ENCODE measurements at regions not wholly inside any gene's neighbourhood (a gene's known extent, or its start where the extent isn't known, plus 50 kb on each side); places are given as distances from the start of the nearest gene placed in this dataset.

GRCh38 chr3:59540241-59540640, 490.4 kb upstream of the CFAP20DC start:
- no peak for DNase-seq

GRCh38 chr3:59538753-59539432, 489.1 kb upstream of the CFAP20DC start:
- DNase-seq, result no peak

- DNase-seq, result no peak
Observed at GRCh38 chr3:59535791-59536221, 486.0 kb upstream of the CFAP20DC start.

GRCh38 chr3:59531994-59532393, 482.2 kb upstream of the CFAP20DC start:
- DNase-seq, result no peak

GRCh38 chr3:59531066-59531745, 481.4 kb upstream of the CFAP20DC start:
- no peak for DNase-seq

GRCh38 chr3:59528251-59528650, 478.4 kb upstream of the CFAP20DC start:
- no peak for DNase-seq

GRCh38 chr3:59527493-59527892, 477.7 kb upstream of the CFAP20DC start:
- no peak for DNase-seq

GRCh38 chr3:59526999-59527398, 477.2 kb upstream of the CFAP20DC start:
- no peak for DNase-seq

- DNase-seq, result no peak
Observed at GRCh38 chr3:59522550-59522949, 472.7 kb upstream of the CFAP20DC start.

- no peak for DNase-seq
Observed at GRCh38 chr3:59519094-59519493, 469.3 kb upstream of the CFAP20DC start.

- DNase-seq, result no peak
Observed at GRCh38 chr3:59518283-59519055, 468.6 kb upstream of the CFAP20DC start.

- no peak for DNase-seq
Observed at GRCh38 chr3:59517388-59517787, 467.6 kb upstream of the CFAP20DC start.

- DNase-seq, result no peak
Observed at GRCh38 chr3:59515966-59516365, 466.1 kb upstream of the CFAP20DC start.

- DNase-seq, result no peak
Observed at GRCh38 chr3:59514865-59515482, 465.1 kb upstream of the CFAP20DC start.

GRCh38 chr3:59513570-59513969, 463.7 kb upstream of the CFAP20DC start:
- no peak for DNase-seq

- DNase-seq, result no peak
Observed at GRCh38 chr3:59512066-59512465, 462.2 kb upstream of the CFAP20DC start.

- DNase-seq, result no peak
Observed at GRCh38 chr3:59510576-59510975, 460.8 kb upstream of the CFAP20DC start.

- DNase-seq, result no peak
Observed at GRCh38 chr3:59508273-59508672, 458.4 kb upstream of the CFAP20DC start.

GRCh38 chr3:59506191-59506590, 456.4 kb upstream of the CFAP20DC start:
- no peak for DNase-seq

- no peak for DNase-seq
Observed at GRCh38 chr3:59503441-59503840, 453.6 kb upstream of the CFAP20DC start.

- no peak for DNase-seq
Observed at GRCh38 chr3:59502806-59503205, 453.0 kb upstream of the CFAP20DC start.

GRCh38 chr3:59499954-59500353, 450.1 kb upstream of the CFAP20DC start:
- no peak for DNase-seq

GRCh38 chr3:59499000-59499399, 449.2 kb upstream of the CFAP20DC start:
- DNase-seq, result no peak
